B cell (primary cell): ENCODE measurements at regions not wholly inside any gene's neighbourhood (a gene's known extent, or its start where the extent isn't known, plus 50 kb on each side); places are given as distances from the start of the nearest gene placed in this dataset.

Experiments used
- ATAC-seq: fragments of 200-7000 bp; cut with Tn5 transposase; one replicate; pipeline ENCODE4 v1.10.0; 2021; ENCODE audit warnings: low read depth, mild to moderate bottlenecking, moderate number of reproducible peaks, moderate library complexity
- CTCF ChIA-PET: fragments of 350-600 bp; sonication (Branson Sonifier 250); formaldehyde crosslinking; loops from one replicate; lab custom pipeline; 2021; ENCODE audit warnings: antibody characterized with exemption, inconsistent platforms; lab: Charles Lee
- POLR2A ChIA-PET: fragments of 350-600 bp; sonication (Branson Sonifier 250); formaldehyde crosslinking; loops from one replicate; lab custom pipeline; 2021; ENCODE audit warnings: antibody characterized with exemption; lab: Charles Lee
- DNase-seq: peaks from one replicate; pipeline ENCODE4 v3.0.0; 2013
- H2AFZ ChIP-seq: 2 replicates; pipeline ENCODE4 v1.6.1; 2012; ENCODE audit warnings: mild to moderate bottlenecking, low read depth, low read length; ENCODE audit not compliant: insufficient read depth, poor library complexity, severe bottlenecking
- H3K27ac ChIP-seq, 2 donors: 1 replicate in 1 of 2; 2 replicates in 1 of 2; pipeline ENCODE4 v1.5.1; 2012 to 2013; ENCODE audit warnings: low read length in 2 of 2, mild to moderate bottlenecking in 2 of 2, moderate library complexity in 1 of 2
- H3K27me3 ChIP-seq, 4 experiments: fragments of 200-600 bp in 1 of 4; sonication (generic) in 1 of 4; replicated peaks in 1 of 4; 1 replicate in 2 of 4; 2 replicates in 2 of 4; pipeline versions ENCODE4 v1.6.1 to v1.7.0; 2013 to 2016; ENCODE audit warnings: low read length in 3 of 4, mild to moderate bottlenecking in 2 of 4, mixed read lengths in 1 of 4, moderate library complexity in 1 of 4; ENCODE audit not compliant: insufficient read depth in 4 of 4, control insufficient read depth in 3 of 4; ENCODE audit errors: control extremely low read depth in 1 of 4
- H3K36me3 ChIP-seq, 2 experiments: replicated peaks in 1 of 2; 1 replicate in 1 of 2; 2 replicates in 1 of 2; pipeline versions ENCODE4 v1.6.1 to v1.7.1; 2013; ENCODE audit warnings: low read length in 1 of 2; ENCODE audit not compliant: insufficient read depth in 2 of 2, control insufficient read depth in 1 of 2; ENCODE audit errors: control extremely low read depth in 1 of 2, extremely low read depth in 1 of 2
- H3K4me1 ChIP-seq, 2 donors: fragments of 200-600 bp in 1 of 2; sonication (generic) in 1 of 2; 1 replicate in 1 of 2; 2 replicates in 1 of 2; pipeline versions ENCODE4 v1.5.1 to v1.6.1; 2013 to 2017; ENCODE audit warnings: low read length in 2 of 2; ENCODE audit not compliant: control insufficient read depth in 2 of 2, insufficient read depth in 2 of 2
- H3K4me2 ChIP-seq: replicated peaks from 2 replicates; pipeline ENCODE3; 2012; ENCODE audit warnings: mild to moderate bottlenecking, low read depth, low read length; ENCODE audit not compliant: poor library complexity, severe bottlenecking
- H3K4me3 ChIP-seq, 5 experiments: fragments of 200-600 bp in 1 of 5; sonication (generic) in 1 of 5; 1 replicate in 3 of 5; 2 replicates in 2 of 5; pipeline versions ENCODE4 v1.5.1 to v1.7.0; 2011 to 2016; ENCODE audit warnings: low read length in 4 of 5, mild to moderate bottlenecking in 4 of 5, low read depth in 2 of 5, control low read depth in 1 of 5, moderate library complexity in 1 of 5; ENCODE audit not compliant: insufficient read depth in 1 of 5; ENCODE audit errors: control extremely low read depth in 1 of 5, extremely low read depth in 1 of 5
- H3K79me2 ChIP-seq: fragments of 200-600 bp; sonication (generic); one replicate; pipeline ENCODE4 v1.6.0; 2016; ENCODE audit warnings: low read length; ENCODE audit not compliant: control insufficient read depth, insufficient read depth
- H3K9ac ChIP-seq: fragments of 200-600 bp; sonication (generic); 2 replicates; pipeline ENCODE4 v1.6.1; 2017; ENCODE audit warnings: mild to moderate bottlenecking, low read length, moderate library complexity
- H3K9me3 ChIP-seq, 3 donors: one replicate each; pipeline versions ENCODE4 v1.6.1 to v1.7.1; 2013; ENCODE audit warnings: low read length in 2 of 3; ENCODE audit not compliant: control insufficient read depth in 2 of 3, insufficient read depth in 1 of 3; ENCODE audit errors: control extremely low read depth in 1 of 3
- H4K20me1 ChIP-seq: 2 replicates; pipeline ENCODE4 v1.6.0; 2012; ENCODE audit warnings: mild to moderate bottlenecking, low read length; ENCODE audit not compliant: insufficient read depth, control insufficient read depth, poor library complexity, severe bottlenecking
- H3K27ac Mint-ChIP-seq: one replicate; pipeline ENCODE4 v1.8.0; 2021; ENCODE audit warnings: mixed read lengths
- H3K27me3 Mint-ChIP-seq: one replicate; pipeline ENCODE4 v1.8.0; 2021; ENCODE audit warnings: mixed read lengths
- H3K4me1 Mint-ChIP-seq: one replicate; pipeline ENCODE4 v1.8.0; 2021; ENCODE audit warnings: mixed read lengths
- H3K4me3 Mint-ChIP-seq: one replicate; pipeline ENCODE4 v1.8.0; 2021; ENCODE audit warnings: mixed read lengths
- H3K9me3 Mint-ChIP-seq: one replicate; pipeline ENCODE4 v1.8.0; 2022; ENCODE audit warnings: mixed read lengths; ENCODE audit not compliant: insufficient read depth
- EZH2 ChIP-seq: IDR thresholded peaks from 2 replicates; pipeline ENCODE4 v1.6.1; 2012; ENCODE audit warnings: borderline replicate concordance, low read depth, mild to moderate bottlenecking, moderate library complexity, low read length; ENCODE audit not compliant: insufficient read depth, poor library complexity, severe bottlenecking
- WGBS: methylation state at CpG from one replicate; pipeline ENCODE4 v1.1.5; 2013; ENCODE audit warnings: missing lambda C conversion rate; ENCODE audit not compliant: insufficient coverage; 5-methylcytosine and 5-hydroxymethylcytosine counted together
- intact Hi-C: fragments of 100-400 bp; cut with micrococcal nuclease; formaldehyde crosslinking; loops from one replicate; pipeline ENCODE4 v1.10.0; 2022
- TF ChIP-seq, protein P1 (sequence below): fragments of 200-600 bp; IDR thresholded peaks from one replicate; pipeline ENCODE4 v1.8.0; 2022; ENCODE audit warnings: antibody characterized with exemption, mild to moderate bottlenecking

DNA sequence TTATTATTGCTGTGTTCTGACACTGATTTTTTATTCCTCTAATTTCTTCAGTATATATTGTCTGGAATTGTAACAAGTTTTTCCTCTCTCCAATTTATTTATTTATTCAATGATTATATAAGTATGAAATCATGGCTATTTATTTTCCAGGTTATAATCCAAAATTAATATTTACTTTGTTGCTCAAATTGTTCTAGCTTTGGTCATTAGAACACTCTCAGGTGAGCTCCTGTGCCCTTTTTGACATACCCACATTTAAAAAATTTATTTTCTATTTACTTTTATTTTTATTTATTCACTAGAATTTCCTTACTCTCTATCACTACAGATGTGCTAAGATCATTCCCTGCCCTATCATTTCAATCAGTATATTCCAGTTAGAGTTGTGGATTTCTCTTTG is 70.2 kb downstream of the PPP1R2C start:
- Histone ChIP-seq H3K9ac (no peak overlapping the region), H2AFZ (no peak overlapping the region), H3K27me3 (no peaks in the 10 kb centered on the region), H3K4me2 (no peak overlapping the region), H3K36me3 (no peaks in the 10 kb centered on the region), H3K79me2 (no peaks in the 10 kb centered on the region), H3K27ac (no peak overlapping the region), H3K4me3 (no peak overlapping the region), H3K4me1 (peaks cover 0 to 4% of the 10 kb centered on the region in 2 donors), H3K9me3 (no peaks in the 10 kb centered on the region), H4K20me1 (no peaks in the 10 kb centered on the region)
- Mint-ChIP-seq H3K27me3 (no peaks in the 10 kb centered on the region), H3K27ac (no peak overlapping the region), H3K4me1 (peaks cover 4% of the 10 kb centered on the region), H3K9me3 (no peaks in the 10 kb centered on the region), H3K4me3 (no peak overlapping the region)
- no peak for ATAC-seq
- no peak for DNase-seq
- intact Hi-C loops: no loop called here
- TF ChIP-seq EZH2: no peak
- TF ChIP-seq, protein P1, sequence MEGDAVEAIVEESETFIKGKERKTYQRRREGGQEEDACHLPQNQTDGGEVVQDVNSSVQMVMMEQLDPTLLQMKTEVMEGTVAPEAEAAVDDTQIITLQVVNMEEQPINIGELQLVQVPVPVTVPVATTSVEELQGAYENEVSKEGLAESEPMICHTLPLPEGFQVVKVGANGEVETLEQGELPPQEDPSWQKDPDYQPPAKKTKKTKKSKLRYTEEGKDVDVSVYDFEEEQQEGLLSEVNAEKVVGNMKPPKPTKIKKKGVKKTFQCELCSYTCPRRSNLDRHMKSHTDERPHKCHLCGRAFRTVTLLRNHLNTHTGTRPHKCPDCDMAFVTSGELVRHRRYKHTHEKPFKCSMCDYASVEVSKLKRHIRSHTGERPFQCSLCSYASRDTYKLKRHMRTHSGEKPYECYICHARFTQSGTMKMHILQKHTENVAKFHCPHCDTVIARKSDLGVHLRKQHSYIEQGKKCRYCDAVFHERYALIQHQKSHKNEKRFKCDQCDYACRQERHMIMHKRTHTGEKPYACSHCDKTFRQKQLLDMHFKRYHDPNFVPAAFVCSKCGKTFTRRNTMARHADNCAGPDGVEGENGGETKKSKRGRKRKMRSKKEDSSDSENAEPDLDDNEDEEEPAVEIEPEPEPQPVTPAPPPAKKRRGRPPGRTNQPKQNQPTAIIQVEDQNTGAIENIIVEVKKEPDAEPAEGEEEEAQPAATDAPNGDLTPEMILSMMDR: no peak
- CTCF ChIA-PET: no interaction called here
- POLR2A ChIA-PET: no interaction called here

DNA sequence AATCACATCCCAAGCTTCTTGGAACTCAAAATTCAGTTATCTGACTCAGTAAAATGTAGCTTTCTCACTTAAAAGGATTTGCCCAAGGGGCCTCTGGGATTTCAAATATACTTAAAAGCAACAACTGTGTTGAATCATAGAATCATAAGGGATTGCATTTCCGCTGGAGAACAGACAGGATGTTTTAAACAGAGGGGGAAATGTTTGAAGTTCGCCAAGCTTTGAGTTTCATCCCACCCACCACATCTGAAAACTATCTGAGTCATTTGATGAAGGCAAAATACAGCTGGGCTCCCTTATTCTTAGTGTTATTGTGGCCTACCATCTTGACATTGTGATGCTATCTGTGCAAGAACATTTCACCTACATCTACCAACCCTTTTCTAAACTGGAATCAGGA is 73.5 kb downstream of the PPP1R2C start:
- no peaks in the 10 kb centered on the region for H3K79me2 ChIP-seq
- H3K9me3 ChIP-seq: no peaks in the 10 kb centered on the region
- no peak overlapping the region for H3K9ac ChIP-seq
- WGBS: no CpG with 5 or more reads among the region's 2 CpGs
- H3K4me1 ChIP-seq: peaks cover 0 to 4% of the 10 kb centered on the region in 2 donors
- no peak overlapping the region for H3K27ac Mint-ChIP-seq
- intact Hi-C loops: no loop called here
- no peaks in the 10 kb centered on the region for H3K36me3 ChIP-seq
- ChIA-PET CTCF (no interaction called here), POLR2A (no interaction called here)
- no peaks in the 10 kb centered on the region for H3K27me3 ChIP-seq
- H3K9me3 Mint-ChIP-seq: no peaks in the 10 kb centered on the region
- DNase-seq (no peak), ATAC-seq (no peak)
- H3K4me3 Mint-ChIP-seq: no peak overlapping the region
- H3K27me3 Mint-ChIP-seq: no peaks in the 10 kb centered on the region
- H3K4me2 ChIP-seq: no peak overlapping the region
- H4K20me1 ChIP-seq: no peaks in the 10 kb centered on the region
- no peak overlapping the region for H2AFZ ChIP-seq
- H3K4me3 ChIP-seq: no peak overlapping the region
- H3K27ac ChIP-seq: no peak overlapping the region
- H3K4me1 Mint-ChIP-seq: peaks cover 4% of the 10 kb centered on the region
- TF ChIP-seq, protein P1: no peak
- no peak for TF ChIP-seq EZH2
